ENCODE measurements at regions not wholly inside any gene's neighbourhood (a gene's known extent, or its start where the extent isn't known, plus 50 kb on each side); places are given as distances from the start of the nearest gene placed in this dataset.

- intact Hi-C loops (cut with micrococcal nuclease) = no loop called here
Observed at GRCh38 chr6:8551993-8552392, 116.6 kb upstream of the SLC35B3 start.

DNA sequence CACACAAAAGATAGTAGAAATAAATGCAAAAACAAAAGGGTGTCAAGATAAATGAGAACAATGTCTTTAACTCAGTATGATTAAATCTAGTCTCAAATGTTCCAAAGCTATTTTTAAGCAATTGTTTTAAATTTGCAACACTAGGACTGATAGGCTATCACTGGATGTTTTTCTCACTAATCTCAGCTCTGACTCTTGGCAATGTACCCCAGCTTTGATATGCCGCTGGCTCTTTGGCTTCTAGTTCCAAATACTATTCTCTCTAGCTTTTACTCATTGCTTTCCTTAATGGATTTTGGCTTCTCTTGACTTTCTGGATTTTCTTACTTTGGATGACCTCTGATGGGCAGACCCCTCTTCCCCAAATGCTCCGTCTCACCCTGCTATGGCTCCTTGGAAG is 116.0 kb upstream of the SLC35B3 start:
- intact Hi-C loops (cut with micrococcal nuclease) = no loop called here

DNA sequence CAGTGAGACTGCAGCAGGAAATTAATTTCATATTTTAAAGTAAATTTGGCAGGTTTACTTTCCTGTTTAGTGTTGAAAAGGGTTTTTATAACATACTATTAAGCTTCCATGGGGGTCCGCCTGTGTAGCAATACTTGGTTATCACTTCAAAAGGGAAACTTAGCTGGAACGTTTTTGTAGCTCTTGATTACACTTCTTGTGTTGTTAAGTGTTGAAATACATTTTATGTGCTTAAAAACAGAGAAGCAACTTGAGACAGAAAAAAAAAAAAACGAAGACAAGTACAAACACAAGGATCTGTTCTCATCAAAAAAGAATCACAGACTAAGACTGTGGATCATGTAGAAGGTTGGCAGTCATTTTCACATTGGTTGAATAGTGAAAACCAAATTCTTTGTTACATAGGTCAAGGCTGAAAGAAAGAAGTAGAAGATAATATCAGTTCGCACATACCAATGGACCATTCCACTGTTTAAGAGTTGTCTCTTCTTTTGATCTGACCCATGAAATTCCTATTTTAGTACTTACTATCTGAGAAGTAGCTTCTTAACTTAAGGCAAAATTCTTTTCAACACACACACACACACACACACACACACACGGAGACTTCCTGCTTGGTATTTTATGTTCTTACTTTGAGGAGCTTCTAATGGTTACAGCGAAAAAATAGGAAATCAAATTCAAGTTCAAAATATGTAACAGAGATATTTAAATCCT is 113.9 kb upstream of the SLC35B3 start:
- intact Hi-C loops (cut with micrococcal nuclease) = no loop called here

GRCh38 chr6:8546496-8546895 is 111.2 kb upstream of the SLC35B3 start:
- intact Hi-C loops (cut with micrococcal nuclease) = no loop called here

DNA sequence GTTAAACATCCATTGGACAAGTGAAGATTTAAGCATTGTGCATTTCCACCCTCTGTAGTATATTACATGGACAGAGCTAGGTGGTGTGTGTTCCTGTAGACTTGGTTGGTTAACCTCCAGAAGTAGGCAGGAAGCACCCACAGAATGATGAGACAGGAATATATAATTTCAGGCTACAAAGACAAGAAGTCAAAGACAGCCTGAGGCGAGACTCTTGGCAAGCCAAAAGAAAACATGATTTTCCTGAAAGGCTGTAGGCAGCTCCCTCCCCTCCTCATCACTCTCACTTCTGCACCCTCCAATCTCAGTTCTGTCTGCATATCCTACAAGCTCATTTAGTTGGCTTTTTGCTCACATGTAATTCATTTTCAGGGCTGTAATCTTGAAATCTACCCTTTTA is 110.0 kb upstream of the SLC35B3 start:
- intact Hi-C loops (cut with micrococcal nuclease) = no loop called here

- intact Hi-C loops (cut with micrococcal nuclease) = no loop called here
Observed at GRCh38 chr6:8543714-8544113, 108.4 kb upstream of the SLC35B3 start.

- intact Hi-C loops (cut with micrococcal nuclease) = no loop called here
Observed at GRCh38 chr6:8539453-8539852, 104.1 kb upstream of the SLC35B3 start.

- intact Hi-C loops (cut with micrococcal nuclease) = no loop called here
Observed at GRCh38 chr6:8536122-8536521, 100.8 kb upstream of the SLC35B3 start.

DNA sequence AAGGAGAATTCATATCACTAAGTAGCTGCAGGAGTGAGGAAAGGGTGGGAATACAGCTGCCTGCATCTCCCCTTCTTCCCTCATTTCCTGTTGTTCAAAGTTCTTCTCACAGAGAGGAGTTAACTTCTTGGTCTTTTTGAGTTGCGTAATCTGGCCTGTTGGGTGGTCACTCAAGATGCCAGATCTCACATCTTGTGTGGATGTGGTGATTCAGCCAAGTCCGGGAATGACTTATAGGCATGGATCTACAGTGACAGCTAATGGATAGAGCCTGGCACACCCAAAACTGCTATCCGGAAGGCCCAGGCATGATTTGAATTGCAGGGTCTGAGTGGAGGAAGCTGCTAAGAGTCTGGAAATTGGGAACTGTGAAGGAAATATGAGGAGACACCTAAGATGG is 100.2 kb upstream of the SLC35B3 start:
- intact Hi-C loops (cut with micrococcal nuclease) = no loop called here

- intact Hi-C loops (cut with micrococcal nuclease) = no loop called here
Observed at GRCh38 chr6:8530785-8531435, 95.6 kb upstream of the SLC35B3 start.

DNA sequence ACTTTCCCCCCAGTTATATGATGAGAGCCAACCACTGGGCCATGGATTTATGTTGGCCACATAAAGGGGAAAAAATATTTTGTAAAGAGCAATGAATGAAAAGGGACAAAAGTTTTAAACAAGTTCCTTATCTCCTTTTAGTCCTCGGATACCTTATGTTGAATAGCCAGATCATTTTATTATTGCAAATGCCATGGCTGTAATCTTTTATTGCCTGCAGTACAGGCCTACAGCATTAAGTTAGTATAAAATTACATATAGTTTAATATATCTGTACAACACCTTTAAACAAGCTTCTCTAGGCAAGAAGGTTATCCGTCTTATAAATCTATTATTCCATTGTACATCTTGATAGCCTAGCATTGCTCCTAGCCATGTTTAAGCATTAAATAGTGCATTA is 93.9 kb upstream of the SLC35B3 start:
- intact Hi-C loops (cut with micrococcal nuclease) = no loop called here

GRCh38 chr6:8527818-8528217 is 92.5 kb upstream of the SLC35B3 start:
- intact Hi-C loops (cut with micrococcal nuclease) = no loop called here

GRCh38 chr6:8526624-8527023 is 91.3 kb upstream of the SLC35B3 start:
- intact Hi-C loops (cut with micrococcal nuclease) = no loop called here

DNA sequence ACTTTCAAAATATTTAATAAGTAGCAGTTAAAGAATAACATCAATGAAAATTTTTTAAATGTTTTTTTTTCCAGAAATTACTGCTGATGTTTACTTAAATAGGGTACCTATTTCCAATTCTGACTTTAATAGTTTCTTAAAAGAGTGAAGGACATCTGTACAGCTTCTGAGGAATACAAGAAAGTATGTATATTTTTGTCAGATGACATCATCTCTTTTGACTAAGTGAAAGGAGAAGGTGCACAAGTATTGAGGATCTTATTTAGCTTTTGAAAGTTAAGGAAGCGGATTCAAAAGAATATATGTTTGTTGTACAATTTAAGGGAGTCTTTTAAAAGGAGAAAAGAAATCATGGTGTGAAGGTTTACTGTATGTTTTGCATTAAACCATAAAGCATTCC is 90.0 kb upstream of the SLC35B3 start:
- intact Hi-C loops (cut with micrococcal nuclease) = no loop called here

- intact Hi-C loops (cut with micrococcal nuclease) = no loop called here
Observed at GRCh38 chr6:8513174-8513573, 77.8 kb upstream of the SLC35B3 start.

DNA sequence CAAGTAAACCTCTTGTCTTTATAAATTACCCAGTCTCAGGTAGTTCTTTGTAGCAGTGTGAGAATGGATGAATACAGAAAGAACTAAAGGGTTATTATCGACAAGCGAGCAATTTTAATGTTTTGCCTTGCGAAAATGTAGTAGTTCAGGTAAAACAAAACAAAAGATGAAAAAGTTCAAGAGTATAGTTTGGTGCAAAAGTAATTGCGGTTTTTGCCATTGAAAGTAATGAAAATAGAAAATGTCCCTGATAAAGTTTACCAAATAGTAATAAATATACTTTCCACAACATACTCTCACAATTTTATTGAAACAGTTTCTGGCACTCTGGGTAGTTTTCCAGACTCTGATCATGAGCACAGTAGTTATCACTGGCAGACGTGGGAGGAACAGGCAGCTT is 71.9 kb upstream of the SLC35B3 start:
- intact Hi-C loops (cut with micrococcal nuclease) = no loop called here

DNA sequence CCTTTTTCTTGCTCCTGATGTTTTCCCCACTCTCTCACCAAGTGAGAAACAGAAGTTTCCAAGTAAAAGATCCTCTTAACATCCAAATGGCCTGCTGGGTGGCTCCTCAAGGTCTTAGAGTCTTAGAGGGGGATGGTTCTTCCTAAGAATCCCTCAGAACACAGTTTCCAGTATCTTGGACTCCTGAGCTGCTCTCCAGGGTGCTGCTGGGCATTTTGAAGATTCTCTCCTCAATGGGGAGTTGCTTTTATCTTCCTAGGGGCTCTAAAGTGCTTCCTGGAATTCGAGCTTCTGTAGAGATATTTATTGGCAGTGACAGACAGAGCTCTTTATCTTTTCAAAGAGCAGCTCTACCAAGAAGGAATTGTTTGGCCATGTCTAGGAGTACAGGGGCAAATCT is 70.8 kb upstream of the SLC35B3 start:
- intact Hi-C loops (cut with micrococcal nuclease) = no loop called here

DNA sequence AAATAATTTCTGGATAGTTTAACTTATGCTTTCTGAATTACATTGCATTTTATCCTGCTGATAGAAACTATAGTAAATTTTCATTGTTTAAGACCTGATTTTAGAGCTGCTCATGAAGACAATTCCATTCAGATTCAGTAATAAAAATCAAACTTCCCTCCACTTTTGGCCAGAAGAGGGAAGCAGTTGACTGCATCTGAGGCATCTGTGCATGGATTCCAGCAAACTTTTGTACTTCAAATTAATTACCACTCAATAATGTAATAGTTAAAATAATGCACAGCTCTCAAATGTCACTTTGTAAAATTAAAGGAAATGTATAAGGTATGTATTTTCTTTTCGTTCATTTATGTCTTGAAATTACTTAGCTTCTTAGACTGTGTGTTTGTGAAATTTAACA is 64.2 kb upstream of the SLC35B3 start:
- intact Hi-C loops (cut with micrococcal nuclease) = no loop called here

DNA sequence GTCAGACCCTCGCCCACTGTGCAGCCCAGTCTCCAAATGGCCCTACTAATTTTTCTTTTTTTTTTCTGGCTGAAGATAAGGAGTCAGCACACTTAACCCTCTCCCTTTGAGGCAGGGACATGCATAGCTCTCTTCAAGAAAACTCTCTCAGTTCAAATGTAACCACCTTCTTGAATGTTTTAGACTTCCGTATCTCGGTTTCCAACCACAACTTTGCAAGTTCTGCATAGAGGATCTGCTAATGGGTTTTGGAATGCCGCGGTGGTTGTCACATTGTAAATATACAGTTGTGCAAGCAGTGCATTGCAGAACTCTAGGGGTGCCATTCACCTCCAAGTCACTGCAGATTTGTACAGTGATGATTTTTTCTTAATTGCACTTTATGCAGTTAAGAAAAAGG is 59.4 kb upstream of the SLC35B3 start:
- intact Hi-C loops (cut with micrococcal nuclease) = no loop called here

DNA sequence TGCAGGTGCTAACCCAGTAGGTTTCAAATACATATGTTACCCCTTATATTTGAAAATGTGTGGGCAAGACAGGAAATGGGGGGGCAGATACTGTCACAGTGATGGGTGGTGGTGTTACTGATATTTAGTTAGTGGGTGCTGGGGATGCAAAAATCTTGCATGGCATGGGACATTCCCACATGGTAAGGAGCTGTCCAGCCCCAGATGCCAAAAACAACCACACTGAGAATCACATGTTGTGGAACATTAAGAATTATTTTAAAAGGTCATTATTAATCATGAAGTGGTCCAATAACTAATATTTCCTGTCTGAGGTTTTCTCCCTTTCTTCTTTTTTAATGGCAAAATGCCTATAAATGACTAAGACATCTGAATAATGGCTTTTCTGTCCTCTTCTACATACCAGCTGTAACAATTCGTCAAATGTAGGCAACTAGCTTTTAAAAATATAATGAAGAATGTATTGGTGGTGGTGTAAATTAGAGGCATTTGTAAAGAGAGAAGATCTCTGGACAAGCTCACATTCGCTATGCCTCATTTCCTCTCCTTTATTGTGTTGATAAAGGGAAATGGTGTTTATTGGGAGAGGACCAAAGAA is 57.3 kb upstream of the SLC35B3 start:
- intact Hi-C loops (cut with micrococcal nuclease) = no loop called here

Data from T-helper 1 cell treated with Interleukin-12 subunit alpha and Interleukin-12 subunit beta and Interleukin-4 antibody, amounts not matched to agents 30 ng/mL and 1 ng/mL, for 36 hours (primary cell).